ENCODE measurements at regions not wholly inside any gene's neighbourhood (a gene's known extent, or its start where the extent isn't known, plus 50 kb on each side); places are given as distances from the start of the nearest gene placed in this dataset.

DNA sequence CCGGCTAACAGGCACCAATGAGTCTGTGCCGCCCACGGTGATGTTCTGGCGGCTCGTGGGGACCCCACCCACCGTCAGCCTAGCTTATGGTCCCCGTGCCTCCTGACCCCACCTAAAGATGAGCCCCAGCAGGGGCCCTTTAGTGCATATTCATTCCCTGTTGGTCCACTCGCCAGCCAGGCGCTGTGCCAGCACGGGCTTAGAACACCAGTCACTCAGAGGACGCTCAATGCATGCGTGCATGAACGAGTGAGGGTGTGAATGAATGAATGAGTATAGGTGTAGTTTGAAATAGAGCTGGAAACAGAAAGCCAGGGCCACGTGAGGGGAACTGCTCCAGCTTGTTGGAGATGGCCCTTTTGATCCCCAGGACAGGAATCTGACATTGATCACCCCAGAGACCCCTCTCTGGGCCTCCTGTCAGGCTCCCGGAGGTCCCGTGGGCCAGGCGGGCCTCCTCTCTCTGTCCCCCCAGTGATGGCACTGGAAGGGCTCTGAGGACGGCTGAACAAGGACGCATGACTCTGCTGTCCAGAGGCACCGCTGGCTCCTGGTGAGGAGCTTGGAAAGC lies 193.9 kb upstream of the C14orf180 start:
- TF ChIP-seq EZH2 (IDR thresholded peaks at IDR 0.05), result no peak
- TF ChIP-seq CEBPB (IDR thresholded peaks at IDR 0.05; ENCODE audit: low read depth), result no peak
- TF ChIP-seq, protein P1, sequence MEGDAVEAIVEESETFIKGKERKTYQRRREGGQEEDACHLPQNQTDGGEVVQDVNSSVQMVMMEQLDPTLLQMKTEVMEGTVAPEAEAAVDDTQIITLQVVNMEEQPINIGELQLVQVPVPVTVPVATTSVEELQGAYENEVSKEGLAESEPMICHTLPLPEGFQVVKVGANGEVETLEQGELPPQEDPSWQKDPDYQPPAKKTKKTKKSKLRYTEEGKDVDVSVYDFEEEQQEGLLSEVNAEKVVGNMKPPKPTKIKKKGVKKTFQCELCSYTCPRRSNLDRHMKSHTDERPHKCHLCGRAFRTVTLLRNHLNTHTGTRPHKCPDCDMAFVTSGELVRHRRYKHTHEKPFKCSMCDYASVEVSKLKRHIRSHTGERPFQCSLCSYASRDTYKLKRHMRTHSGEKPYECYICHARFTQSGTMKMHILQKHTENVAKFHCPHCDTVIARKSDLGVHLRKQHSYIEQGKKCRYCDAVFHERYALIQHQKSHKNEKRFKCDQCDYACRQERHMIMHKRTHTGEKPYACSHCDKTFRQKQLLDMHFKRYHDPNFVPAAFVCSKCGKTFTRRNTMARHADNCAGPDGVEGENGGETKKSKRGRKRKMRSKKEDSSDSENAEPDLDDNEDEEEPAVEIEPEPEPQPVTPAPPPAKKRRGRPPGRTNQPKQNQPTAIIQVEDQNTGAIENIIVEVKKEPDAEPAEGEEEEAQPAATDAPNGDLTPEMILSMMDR (IDR thresholded peaks at IDR 0.05 in 2 of 3, conservative IDR thresholded peaks at IDR 0.05 in 1 of 3; ENCODE audit: borderline replicate concordance in 1 of 3, insufficient read depth in 1 of 3, low read depth in 2 of 3, low read length in 2 of 3), result no peak
- no peak for TF ChIP-seq POLR2A (IDR thresholded peaks at IDR 0.05; ENCODE audit: borderline replicate concordance, extremely low read depth, insufficient read depth, insufficient read length)
- no peak for TF ChIP-seq ZFX (IDR thresholded peaks at IDR 0.05)
- no peak for TF ChIP-seq EGR1 (IDR thresholded peaks at IDR 0.05; ENCODE audit: low read depth)
- no peak for TF ChIP-seq ELF1 (IDR thresholded peaks at IDR 0.05; ENCODE audit: borderline replicate concordance, low read depth)
- no peak for TF ChIP-seq POLR2AphosphoS5 (IDR thresholded peaks at IDR 0.05; ENCODE audit: low read depth, low read length)
- no peak for TF ChIP-seq SP1 (IDR thresholded peaks at IDR 0.05; ENCODE audit: low read depth)
- TF ChIP-seq RAD21 (IDR thresholded peaks at IDR 0.05; ENCODE audit: low read depth), result no peak
- TF ChIP-seq, protein P2, sequence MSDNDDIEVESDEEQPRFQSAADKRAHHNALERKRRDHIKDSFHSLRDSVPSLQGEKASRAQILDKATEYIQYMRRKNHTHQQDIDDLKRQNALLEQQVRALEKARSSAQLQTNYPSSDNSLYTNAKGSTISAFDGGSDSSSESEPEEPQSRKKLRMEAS (IDR thresholded peaks at IDR 0.05), result no peak
- TF ChIP-seq TCF7L2 (IDR thresholded peaks at IDR 0.05; ENCODE audit: borderline replicate concordance, extremely low read depth, insufficient read depth, insufficient read length), result no peak
- TF ChIP-seq, protein P3, sequence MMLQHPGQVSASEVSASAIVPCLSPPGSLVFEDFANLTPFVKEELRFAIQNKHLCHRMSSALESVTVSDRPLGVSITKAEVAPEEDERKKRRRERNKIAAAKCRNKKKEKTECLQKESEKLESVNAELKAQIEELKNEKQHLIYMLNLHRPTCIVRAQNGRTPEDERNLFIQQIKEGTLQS (IDR thresholded peaks at IDR 0.05), result no peak
